Testis (tissue), 2 donors: ENCODE measurements at regions not wholly inside any gene's neighbourhood (a gene's known extent, or its start where the extent isn't known, plus 50 kb on each side); places are given as distances from the start of the nearest gene placed in this dataset.

Source experiments
- CTCF ChIP-seq, 3 experiments: fragments of 450-650 bp in 2 of 3; fragments of 200-600 bp in 1 of 3; sonication (generic) in 1 of 3; IDR thresholded peaks; one replicate each; pipeline ENCODE4 v1.5.1; 2016 to 2019; ENCODE audit warnings: antibody characterized with exemption in 3 of 3, mild to moderate bottlenecking in 2 of 3, moderate library complexity in 1 of 3
- POLR2A ChIP-seq: fragments of 450-650 bp; IDR thresholded peaks from one replicate; pipeline ENCODE4 v1.6.1; 2017; ENCODE audit warnings: antibody characterized with exemption, mild to moderate bottlenecking, moderate library complexity

DNA sequence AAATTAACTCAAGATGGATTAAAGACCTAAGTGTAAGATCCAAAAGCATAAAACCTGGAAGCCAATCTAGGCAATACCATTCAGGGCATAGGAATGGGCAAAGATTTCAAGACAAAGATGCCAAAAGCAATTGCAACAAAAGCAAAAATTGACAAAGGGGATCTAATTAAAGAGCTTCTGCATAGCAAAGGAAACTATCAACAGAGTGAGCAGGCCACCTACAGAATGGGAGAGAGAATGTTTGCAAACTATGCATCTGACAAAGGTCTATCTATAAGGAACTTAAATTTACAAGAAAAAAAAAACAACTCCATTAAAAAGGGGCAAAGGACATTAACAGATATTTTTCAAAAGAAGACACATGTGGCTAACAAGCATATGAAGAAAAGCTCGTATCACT lies 171.9 kb downstream of the RAB28 start:
- TF ChIP-seq CTCF (IDR thresholded peaks at IDR 0.05) = no peak
- no peak for TF ChIP-seq POLR2A
